ENCODE measurements at regions not wholly inside any gene's neighbourhood (a gene's known extent, or its start where the extent isn't known, plus 50 kb on each side); places are given as distances from the start of the nearest gene placed in this dataset.

- no peaks in the 10 kb centered on the region for H3K9me3 ChIP-seq (ENCODE audit: insufficient read depth, low read depth, low read length)
- H3F3A ChIP-seq (ENCODE audit: low read depth) = peaks cover 4% of the 10 kb centered on the region; the same call in 1 of the 2 replicates
- H4K20me1 ChIP-seq (ENCODE audit: insufficient read depth, low read length, poor library complexity, severe bottlenecking) = no peaks in the 10 kb centered on the region
- H3K79me2 ChIP-seq (ENCODE audit: insufficient read depth, low read length) = no peaks in the 10 kb centered on the region
- H3K9ac ChIP-seq (ENCODE audit: low read depth, low read length, poor library complexity, severe bottlenecking) = peak overlapping the region; percentile 76
- peak overlapping the region; percentile 59 for H2AFZ ChIP-seq (ENCODE audit: low read length)
- no peaks in the 10 kb centered on the region for H3K9me2 ChIP-seq (replicated peaks; ENCODE audit: low read depth, low read length)
- peaks cover 48% of the 10 kb centered on the region for H3K4me1 ChIP-seq (ENCODE audit: insufficient read depth, low read length, poor library complexity, severe bottlenecking)
- no peaks in the 10 kb centered on the region for H3K36me3 ChIP-seq (ENCODE audit: insufficient read depth, low read length)
- peak overlapping the region; percentile 63 for H3K4me3 ChIP-seq (ENCODE audit: low read length, poor library complexity, severe bottlenecking)
- H3K4me2 ChIP-seq (ENCODE audit: low read depth, low read length, poor library complexity, severe bottlenecking) = peak overlapping the region; percentile 79
- TF ChIP-seq CTCF (conservative IDR thresholded peaks at IDR 0.05; ENCODE audit: low read length) (no peak), EZH2phosphoT487 (IDR thresholded peaks at IDR 0.05; ENCODE audit: borderline replicate concordance) (no peak)
- no peaks in the 10 kb centered on the region for H3K27me3 ChIP-seq (ENCODE audit: insufficient read depth, low read length, poor library complexity, severe bottlenecking)
Measured at GRCh38 chr2:55112229-55113031, 62.2 kb upstream of the RTN4 start.

GRCh38 chr2:55111570-55112228, 61.4 kb upstream of the RTN4 start:
- H3K9me2 ChIP-seq (replicated peaks; ENCODE audit: low read depth, low read length) = no peaks in the 10 kb centered on the region
- peak overlapping the region; percentile 76 for H3K9ac ChIP-seq (ENCODE audit: low read depth, low read length, poor library complexity, severe bottlenecking)
- no peaks in the 10 kb centered on the region for H3K79me2 ChIP-seq (ENCODE audit: insufficient read depth, low read length)
- H3K4me3 ChIP-seq (ENCODE audit: low read length, poor library complexity, severe bottlenecking) = peak overlapping the region; percentile 63
- no peaks in the 10 kb centered on the region for H3K27me3 ChIP-seq (ENCODE audit: insufficient read depth, low read length, poor library complexity, severe bottlenecking)
- TF ChIP-seq CTCF (conservative IDR thresholded peaks at IDR 0.05; ENCODE audit: low read length) (0 out of 2 replicates have a peak, but pooled peaks have one; percentile 17), EZH2phosphoT487 (IDR thresholded peaks at IDR 0.05; ENCODE audit: borderline replicate concordance) (no peak)
- H3K9me3 ChIP-seq (ENCODE audit: insufficient read depth, low read depth, low read length) = no peaks in the 10 kb centered on the region
- peak overlapping the region; percentile 79 for H3K4me2 ChIP-seq (ENCODE audit: low read depth, low read length, poor library complexity, severe bottlenecking)
- no peaks in the 10 kb centered on the region for H3K36me3 ChIP-seq (ENCODE audit: insufficient read depth, low read length)
- peaks cover 48% of the 10 kb centered on the region for H3K4me1 ChIP-seq (ENCODE audit: insufficient read depth, low read length, poor library complexity, severe bottlenecking)
- H2AFZ ChIP-seq (ENCODE audit: low read length) = peak overlapping the region; percentile 59
- peaks cover 4% of the 10 kb centered on the region; the same call in 1 of the 2 replicates for H3F3A ChIP-seq (ENCODE audit: low read depth)
- H4K20me1 ChIP-seq (ENCODE audit: insufficient read depth, low read length, poor library complexity, severe bottlenecking) = no peaks in the 10 kb centered on the region

GRCh38 chr2:55111230-55111569, 60.9 kb upstream of the RTN4 start:
- no peaks in the 10 kb centered on the region for H3K27me3 ChIP-seq (ENCODE audit: insufficient read depth, low read length, poor library complexity, severe bottlenecking)
- TF ChIP-seq CTCF (conservative IDR thresholded peaks at IDR 0.05; ENCODE audit: low read length) (no peak), EZH2phosphoT487 (IDR thresholded peaks at IDR 0.05; ENCODE audit: borderline replicate concordance) (no peak)
- H3K9ac ChIP-seq (ENCODE audit: low read depth, low read length, poor library complexity, severe bottlenecking) = peak overlapping the region; percentile 76
- H3K4me2 ChIP-seq (ENCODE audit: low read depth, low read length, poor library complexity, severe bottlenecking) = peak overlapping the region; percentile 79
- no peaks in the 10 kb centered on the region for H4K20me1 ChIP-seq (ENCODE audit: insufficient read depth, low read length, poor library complexity, severe bottlenecking)
- peaks cover 4% of the 10 kb centered on the region; the same call in 1 of the 2 replicates for H3F3A ChIP-seq (ENCODE audit: low read depth)
- peak overlapping the region; percentile 63 for H3K4me3 ChIP-seq (ENCODE audit: low read length, poor library complexity, severe bottlenecking)
- H2AFZ ChIP-seq (ENCODE audit: low read length) = peak overlapping the region; percentile 59
- no peaks in the 10 kb centered on the region for H3K9me2 ChIP-seq (replicated peaks; ENCODE audit: low read depth, low read length)
- H3K4me1 ChIP-seq (ENCODE audit: insufficient read depth, low read length, poor library complexity, severe bottlenecking) = peaks cover 46% of the 10 kb centered on the region
- H3K9me3 ChIP-seq (ENCODE audit: insufficient read depth, low read depth, low read length) = no peaks in the 10 kb centered on the region
- H3K36me3 ChIP-seq (ENCODE audit: insufficient read depth, low read length) = no peaks in the 10 kb centered on the region
- H3K79me2 ChIP-seq (ENCODE audit: insufficient read depth, low read length) = no peaks in the 10 kb centered on the region
